IMR-90 (cell line): ENCODE measurements at regions not wholly inside any gene's neighbourhood (a gene's known extent, or its start where the extent isn't known, plus 50 kb on each side); places are given as distances from the start of the nearest gene placed in this dataset.

ENCODE experiments used
- ATAC-seq: fragments of 200-7000 bp; cut with Tn5 transposase; 2 replicates; pipeline ENCODE4 v1.9.1; 2020; ENCODE audit warnings: low read depth, mild to moderate bottlenecking, moderate library complexity
- BruUV-seq: library from RNA; stranded (reverse); fragments of 400-500 nt; replicated peaks from 2 replicates; lab custom pipeline; 2021; lab: Mats Ljungman, UMichigan
- CTCF ChIA-PET: fragments of 300-600 bp; formaldehyde crosslinking; extraction: SDS; loops from one replicate; lab custom pipeline; 2021; ENCODE audit warnings: antibody characterized with exemption; lab: Yijun Ruan, JAX
- POLR2A ChIA-PET: fragments of 300-600 bp; sonication (Branson Sonifier 250); formaldehyde crosslinking; loops from one replicate; lab custom pipeline; 2022; ENCODE audit warnings: antibody characterized with exemption; ENCODE audit not compliant: unreplicated experiment; lab: Charles Lee
- DNase-seq: peaks from one replicate; pipeline ENCODE4 v3.0.0; 2013
- H2AFZ ChIP-seq: replicated peaks from 2 replicates; pipeline ENCODE3; 2013; ENCODE audit warnings: low read length, mild to moderate bottlenecking; ENCODE audit not compliant: poor library complexity
- H2AK5ac ChIP-seq: 2 replicates; pipeline ENCODE4 v1.6.1; 2013; ENCODE audit warnings: low read depth, low read length, inconsistent platforms
- H2AK9ac ChIP-seq: replicated peaks from 2 replicates; pipeline ENCODE3; 2013; ENCODE audit warnings: mild to moderate bottlenecking, low read depth, low read length, moderate library complexity; ENCODE audit not compliant: poor library complexity
- H2BK120ac ChIP-seq: 2 replicates; pipeline ENCODE4 v1.6.1; 2013; ENCODE audit warnings: low read depth, low read length, inconsistent platforms
- H2BK15ac ChIP-seq: 3 replicates; pipeline ENCODE4 v1.6.1; 2013; ENCODE audit warnings: low read depth, low read length, inconsistent platforms
- H2BK20ac ChIP-seq: 2 replicates; pipeline ENCODE4 v1.6.1; 2013; ENCODE audit warnings: low read depth, mild to moderate bottlenecking, inconsistent platforms, low read length, moderate library complexity
- H2BK5ac ChIP-seq: 2 replicates; pipeline ENCODE4 v1.6.1; 2013; ENCODE audit warnings: mild to moderate bottlenecking, low read depth, low read length, inconsistent platforms; ENCODE audit not compliant: poor library complexity, severe bottlenecking
- H3K14ac ChIP-seq: replicated peaks from 2 replicates; pipeline ENCODE4 v1.6.1; 2013; ENCODE audit warnings: low read depth, low read length, inconsistent platforms
- H3K18ac ChIP-seq: 2 replicates; pipeline ENCODE4 v1.6.1; 2013; ENCODE audit warnings: low read depth, low read length, control low read depth
- H3K23ac ChIP-seq: 2 replicates; pipeline ENCODE4 v1.6.1; 2013; ENCODE audit warnings: low read depth, low read length, inconsistent platforms
- H3K27ac ChIP-seq: 2 replicates; pipeline ENCODE4 v1.5.1; 2013; ENCODE audit warnings: mild to moderate bottlenecking, control low read depth, low read length; ENCODE audit not compliant: insufficient read depth
- H3K27me3 ChIP-seq: 2 replicates; pipeline ENCODE4 v1.6.1; 2013; ENCODE audit warnings: low read length; ENCODE audit not compliant: control insufficient read depth, insufficient read depth
- H3K36me3 ChIP-seq: 2 replicates; pipeline ENCODE4 v1.6.1; 2013; ENCODE audit warnings: low read length, mixed read lengths; ENCODE audit not compliant: control insufficient read depth, insufficient read depth
- H3K4ac ChIP-seq: 2 replicates; pipeline ENCODE4 v1.6.1; 2013; ENCODE audit warnings: low read depth, low read length, inconsistent platforms
- H3K4me1 ChIP-seq: 2 replicates; pipeline ENCODE4 v1.6.1; 2013; ENCODE audit warnings: low read length, mixed read lengths; ENCODE audit not compliant: control insufficient read depth, insufficient read depth
- H3K4me2 ChIP-seq: 2 replicates; pipeline ENCODE4 v1.6.1; 2013; ENCODE audit warnings: low read depth, mild to moderate bottlenecking, control low read depth, low read length, moderate library complexity
- H3K4me3 ChIP-seq: 2 replicates; pipeline ENCODE4 v1.5.1; 2013; ENCODE audit warnings: low read depth, mild to moderate bottlenecking, control low read depth, low read length, moderate library complexity; ENCODE audit not compliant: insufficient read depth
- H3K56ac ChIP-seq: 2 replicates; pipeline ENCODE4 v1.6.1; 2013; ENCODE audit warnings: low read length, inconsistent platforms; ENCODE audit not compliant: insufficient read depth; ENCODE audit errors: extremely low read depth
- H3K79me1 ChIP-seq, 2 experiments: 2 replicates each; pipeline ENCODE4 v1.6.1; 2013; ENCODE audit warnings: low read length in 2 of 2, inconsistent platforms in 1 of 2, low read depth in 1 of 2
- H3K9ac ChIP-seq: 2 replicates; pipeline ENCODE4 v1.6.1; 2013; ENCODE audit warnings: low read depth, low read length, control low read depth
- H3K9me1 ChIP-seq: 2 replicates; pipeline ENCODE4 v1.6.1; 2013; ENCODE audit warnings: low read length, inconsistent platforms; ENCODE audit not compliant: insufficient read depth
- H3K9me3 ChIP-seq: 2 replicates; pipeline ENCODE4 v1.6.1; 2013; ENCODE audit warnings: low read length; ENCODE audit not compliant: control insufficient read depth, insufficient read depth
- H4K20me1 ChIP-seq: 2 replicates; pipeline ENCODE4 v1.6.1; 2013; ENCODE audit warnings: low read length, inconsistent platforms; ENCODE audit not compliant: insufficient read depth
- H4K5ac ChIP-seq: 2 replicates; pipeline ENCODE4 v1.6.1; 2013; ENCODE audit warnings: mild to moderate bottlenecking, low read depth, low read length, control low read depth
- H4K8ac ChIP-seq, 2 experiments: 2 replicates each; pipeline ENCODE4 v1.6.1; 2013; ENCODE audit warnings: low read depth in 2 of 2, low read length in 2 of 2, control low read depth in 1 of 2, inconsistent platforms in 1 of 2
- H4K91ac ChIP-seq: 2 replicates; pipeline ENCODE4 v1.6.1; 2013; ENCODE audit warnings: low read depth, low read length, inconsistent platforms; ENCODE audit not compliant: insufficient read depth
- BHLHE40 ChIP-seq: fragments of 150-350 bp; IDR thresholded peaks from 2 replicates; pipeline ENCODE4 v1.6.1; 2016; ENCODE audit warnings: mild to moderate bottlenecking, low read depth, low read length
- CEBPB ChIP-seq: IDR thresholded peaks from 2 replicates; pipeline ENCODE4 v1.6.1; 2012; ENCODE audit warnings: low read depth, low read length, improper control_type of control experiment
- CHD1 ChIP-seq: IDR thresholded peaks from 2 replicates; pipeline ENCODE4 v1.6.1; 2012; ENCODE audit warnings: low read depth, low read length, improper control_type of control experiment
- ELK1 ChIP-seq: fragments of 150-350 bp; IDR thresholded peaks from 2 replicates; pipeline ENCODE4 v1.6.1; 2016; ENCODE audit warnings: low read depth, mild to moderate bottlenecking, low read length, moderate library complexity, borderline replicate concordance
- FOS ChIP-seq: fragments of 150-350 bp; IDR thresholded peaks from 2 replicates; pipeline ENCODE4 v1.6.1; 2016; ENCODE audit warnings: low read depth, low read length
- MAFK ChIP-seq: IDR thresholded peaks from 2 replicates; pipeline ENCODE4 v1.6.1; 2012; ENCODE audit warnings: low read depth, low read length, improper control_type of control experiment
- MAZ ChIP-seq: IDR thresholded peaks from 2 replicates; pipeline ENCODE4 v1.6.1; 2012; ENCODE audit warnings: low read depth, mild to moderate bottlenecking, low read length, improper control_type of control experiment, moderate library complexity, borderline replicate concordance
- MXI1 ChIP-seq: IDR thresholded peaks from 2 replicates; pipeline ENCODE4 v1.6.1; 2012; ENCODE audit warnings: low read depth, mild to moderate bottlenecking, low read length, moderate library complexity, borderline replicate concordance
- NFE2L2 ChIP-seq: fragments of 150-350 bp; IDR thresholded peaks from 2 replicates; pipeline ENCODE4 v1.6.1; 2016; ENCODE audit warnings: low read depth, mild to moderate bottlenecking, low read length
- POLR2A ChIP-seq: IDR thresholded peaks from 2 replicates; pipeline ENCODE4 v1.6.1; 2012; ENCODE audit warnings: mild to moderate bottlenecking, low read depth, low read length
- RAD21 ChIP-seq: IDR thresholded peaks from 2 replicates; pipeline ENCODE4 v1.6.1; 2012; ENCODE audit warnings: low read length, improper control_type of control experiment
- RCOR1 ChIP-seq: IDR thresholded peaks from 2 replicates; pipeline ENCODE4 v1.6.1; 2012; ENCODE audit warnings: mild to moderate bottlenecking, low read length, improper control_type of control experiment; ENCODE audit not compliant: insufficient replicate concordance
- RFX5 ChIP-seq: IDR thresholded peaks from 2 replicates; pipeline ENCODE4 v1.8.0; 2012; ENCODE audit warnings: low read depth, mild to moderate bottlenecking, low read length, moderate library complexity
- SMC3 ChIP-seq: fragments of 150-350 bp; IDR thresholded peaks from 2 replicates; pipeline ENCODE4 v1.6.1; 2016; ENCODE audit warnings: low read depth, mild to moderate bottlenecking, antibody characterized with exemption, low read length, moderate library complexity
- WGBS, 2 experiments: methylation state at CpG; one replicate each; pipeline versions ENCODE4 v1.1.5 to v1.1.7; 2013; ENCODE audit warnings: missing lambda C conversion rate in 2 of 2; ENCODE audit not compliant: insufficient read length in 1 of 2; ENCODE audit errors: extremely low coverage in 2 of 2; 5-methylcytosine and 5-hydroxymethylcytosine counted together
- dilution Hi-C: fragments of 300-500 bp; cut with HindIII; formaldehyde crosslinking; loops from one replicate; pipeline ENCODE4 v1.14.3; 2018; ENCODE audit warnings: low sequenced_read_pairs; ENCODE audit not compliant: unreplicated experiment
- in situ Hi-C: fragments of 300-500 bp; cut with MboI; formaldehyde crosslinking; loops from 3 replicates; pipeline ENCODE4 v1.14.3; 2019; ENCODE audit warnings: low sequenced_read_pairs, inconsistent platforms, mixed read lengths
- intact Hi-C: fragments of 100-400 bp; cut with micrococcal nuclease; formaldehyde crosslinking; loops from 2 replicates; pipeline ENCODE4 v1.10.0; 2022
- TF ChIP-seq, protein P1 (sequence below): fragments of 150-350 bp; IDR thresholded peaks from 2 replicates; pipeline ENCODE4 v1.6.1; 2017; ENCODE audit warnings: mild to moderate bottlenecking, antibody characterized with exemption, low read length, low read depth
- TF ChIP-seq, protein P2 (sequence below): conservative IDR thresholded peaks from 2 replicates; pipeline ENCODE4 v1.5.1; 2012; ENCODE audit warnings: mild to moderate bottlenecking, low read depth, low read length, improper control_type of control experiment

- no peak overlapping the region for H2BK5ac ChIP-seq
- no peak overlapping the region for H2BK15ac ChIP-seq
- TF ChIP-seq ELK1 (no peak), CEBPB (no peak), RAD21 (no peak), BHLHE40 (no peak), CHD1 (no peak), MAFK (no peak), MAZ (no peak), SMC3 (no peak), MXI1 (no peak), POLR2A (no peak), RFX5 (no peak), RCOR1 (no peak), NFE2L2 (no peak), FOS (no peak)
- TF ChIP-seq, protein P1, sequence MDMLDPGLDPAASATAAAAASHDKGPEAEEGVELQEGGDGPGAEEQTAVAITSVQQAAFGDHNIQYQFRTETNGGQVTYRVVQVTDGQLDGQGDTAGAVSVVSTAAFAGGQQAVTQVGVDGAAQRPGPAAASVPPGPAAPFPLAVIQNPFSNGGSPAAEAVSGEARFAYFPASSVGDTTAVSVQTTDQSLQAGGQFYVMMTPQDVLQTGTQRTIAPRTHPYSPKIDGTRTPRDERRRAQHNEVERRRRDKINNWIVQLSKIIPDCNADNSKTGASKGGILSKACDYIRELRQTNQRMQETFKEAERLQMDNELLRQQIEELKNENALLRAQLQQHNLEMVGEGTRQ = no peak
- TF ChIP-seq, protein P2, sequence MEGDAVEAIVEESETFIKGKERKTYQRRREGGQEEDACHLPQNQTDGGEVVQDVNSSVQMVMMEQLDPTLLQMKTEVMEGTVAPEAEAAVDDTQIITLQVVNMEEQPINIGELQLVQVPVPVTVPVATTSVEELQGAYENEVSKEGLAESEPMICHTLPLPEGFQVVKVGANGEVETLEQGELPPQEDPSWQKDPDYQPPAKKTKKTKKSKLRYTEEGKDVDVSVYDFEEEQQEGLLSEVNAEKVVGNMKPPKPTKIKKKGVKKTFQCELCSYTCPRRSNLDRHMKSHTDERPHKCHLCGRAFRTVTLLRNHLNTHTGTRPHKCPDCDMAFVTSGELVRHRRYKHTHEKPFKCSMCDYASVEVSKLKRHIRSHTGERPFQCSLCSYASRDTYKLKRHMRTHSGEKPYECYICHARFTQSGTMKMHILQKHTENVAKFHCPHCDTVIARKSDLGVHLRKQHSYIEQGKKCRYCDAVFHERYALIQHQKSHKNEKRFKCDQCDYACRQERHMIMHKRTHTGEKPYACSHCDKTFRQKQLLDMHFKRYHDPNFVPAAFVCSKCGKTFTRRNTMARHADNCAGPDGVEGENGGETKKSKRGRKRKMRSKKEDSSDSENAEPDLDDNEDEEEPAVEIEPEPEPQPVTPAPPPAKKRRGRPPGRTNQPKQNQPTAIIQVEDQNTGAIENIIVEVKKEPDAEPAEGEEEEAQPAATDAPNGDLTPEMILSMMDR = no peak
- no peaks in the 10 kb centered on the region for H3K79me1 ChIP-seq
- H3K56ac ChIP-seq = no peak overlapping the region
- CTCF ChIA-PET = no interaction called here
- H3K27ac ChIP-seq = no peak overlapping the region
- no peak overlapping the region for H4K5ac ChIP-seq
- H2BK120ac ChIP-seq = no peak overlapping the region
- POLR2A ChIA-PET = no interaction called here
- no peak overlapping the region for H3K4me2 ChIP-seq
- ATAC-seq (no peak), DNase-seq (no peak)
- H3K9ac ChIP-seq = no peak overlapping the region
- H3K23ac ChIP-seq = no peak overlapping the region
- no peak overlapping the region for H3K4me3 ChIP-seq
- H3K4ac ChIP-seq = no peak overlapping the region
- no peaks in the 10 kb centered on the region for H3K4me1 ChIP-seq
- H4K20me1 ChIP-seq = no peaks in the 10 kb centered on the region
- no peaks in the 10 kb centered on the region for H3K9me1 ChIP-seq
- dilution Hi-C loops = no loop called here
- in situ Hi-C loops = no loop called here
- no peak overlapping the region for H3K18ac ChIP-seq
- no peaks in the 10 kb centered on the region for H3K36me3 ChIP-seq
- H2AK5ac ChIP-seq = no peak overlapping the region
- H2AFZ ChIP-seq = no peak overlapping the region
- H3K27me3 ChIP-seq = no peaks in the 10 kb centered on the region; the same call in 1 of the 2 replicates
- WGBS, 2 experiments = 47% methylated on average over 2 of the region's 10 CpGs; no CpG with 5 or more reads in 1 of the 2 experiments
- intact Hi-C loops = no loop called here
- H2BK20ac ChIP-seq = no peak overlapping the region
- no peak overlapping the region for H3K14ac ChIP-seq
- no peak overlapping the region for H4K91ac ChIP-seq
- H2AK9ac ChIP-seq = no peak overlapping the region
- no peaks in the 10 kb centered on the region for H3K9me3 ChIP-seq
- H4K8ac ChIP-seq = no peak overlapping the region
- no TSS peak for BruUV-seq
These were observed 125.2 kb upstream of the GALNT2 start for GRCh38 chr1:229941831-229942230.
